HG02885 (cell line): ENCODE measurements at regions not wholly inside any gene's neighbourhood (a gene's known extent, or its start where the extent isn't known, plus 50 kb on each side); places are given as distances from the start of the nearest gene placed in this dataset.
"Not testable (repeated sequence)": the region's sequence is repeated elsewhere in the genome, so short reads cannot be mapped to it uniquely, and the experiment has no call there.

Experiments used
- ATAC-seq: cut with Tn5 transposase; IDR thresholded peaks from one replicate; pipeline ENCODE4 v1.9.1; 2021; ENCODE audit warnings: mild to moderate bottlenecking; ENCODE audit not compliant: unreplicated experiment, poor library complexity

- ATAC-seq: peak; percentile 43
These were observed 88.0 kb upstream of the AK4 start for GRCh38 chr1:65059930-65060538.

- no peak for ATAC-seq
These were observed 85.7 kb upstream of the AK4 start for GRCh38 chr1:65062339-65062738.

GRCh38 chr1:65063025-65063424 is 85.0 kb upstream of the AK4 start:
- ATAC-seq: no peak

GRCh38 chr1:65064981-65065380 is 83.0 kb upstream of the AK4 start:
- no peak for ATAC-seq

- ATAC-seq: no peak
These were observed 82.2 kb upstream of the AK4 start for GRCh38 chr1:65065524-65066418.

GRCh38 chr1:65066419-65066765 is 81.6 kb upstream of the AK4 start:
- ATAC-seq: no peak

GRCh38 chr1:65066766-65067490 is 81.1 kb upstream of the AK4 start:
- ATAC-seq: peak; percentile 56

GRCh38 chr1:65067491-65068201 is 80.4 kb upstream of the AK4 start:
- ATAC-seq: peak; percentile 41

GRCh38 chr1:65068202-65069010 is 79.6 kb upstream of the AK4 start:
- ATAC-seq: no peak

GRCh38 chr1:65069011-65069565 is 78.9 kb upstream of the AK4 start:
- no peak for ATAC-seq

GRCh38 chr1:65072845-65073244 is 75.2 kb upstream of the AK4 start:
- no peak for ATAC-seq

- ATAC-seq: peak; percentile 96
These were observed 72.7 kb upstream of the AK4 start for GRCh38 chr1:65075123-65075976.

GRCh38 chr1:65077369-65077768 is 70.6 kb upstream of the AK4 start:
- ATAC-seq: no peak

GRCh38 chr1:65079941-65080340 is 68.1 kb upstream of the AK4 start:
- ATAC-seq: no peak

GRCh38 chr1:65082346-65083040 is 65.5 kb upstream of the AK4 start:
- no peak for ATAC-seq

GRCh38 chr1:65083263-65083896 is 64.6 kb upstream of the AK4 start:
- ATAC-seq: peak; percentile 77

- no peak for ATAC-seq
These were observed 63.9 kb upstream of the AK4 start for GRCh38 chr1:65084066-65084465.

- ATAC-seq: not testable (repeated sequence)
These were observed 60.5 kb upstream of the AK4 start for GRCh38 chr1:65087519-65087918.
